ENCODE measurements at regions not wholly inside any gene's neighbourhood (a gene's known extent, or its start where the extent isn't known, plus 50 kb on each side); places are given as distances from the start of the nearest gene placed in this dataset.
"Not testable (repeated sequence)": the region's sequence is repeated elsewhere in the genome, so short reads cannot be mapped to it uniquely, and the experiment has no call there.

- DNase-seq (ENCODE audit: low read depth in 4 of 4, low spot score in 3 of 4) = no peak
Measured at GRCh38 chr5:116789522-116789921, 214.9 kb upstream of the SEMA6A start.

- no peak for DNase-seq (ENCODE audit: low read depth in 4 of 4, low spot score in 3 of 4)
Measured at GRCh38 chr5:116788851-116789403, 214.3 kb upstream of the SEMA6A start.

GRCh38 chr5:116787570-116787969 lies 212.9 kb upstream of the SEMA6A start:
- DNase-seq (ENCODE audit: low read depth in 4 of 4, low spot score in 3 of 4) = no peak

GRCh38 chr5:116785106-116785505 lies 210.5 kb upstream of the SEMA6A start:
- no peak for DNase-seq (ENCODE audit: low read depth in 4 of 4, low spot score in 3 of 4)

- DNase-seq (ENCODE audit: low read depth in 4 of 4, low spot score in 3 of 4) = no peak
Measured at GRCh38 chr5:116779846-116780245, 205.2 kb upstream of the SEMA6A start.

- no peak for DNase-seq (ENCODE audit: low read depth in 4 of 4, low spot score in 3 of 4)
Measured at GRCh38 chr5:116778651-116779280, 204.1 kb upstream of the SEMA6A start.

GRCh38 chr5:116778032-116778431 lies 203.4 kb upstream of the SEMA6A start:
- DNase-seq (ENCODE audit: low read depth in 4 of 4, low spot score in 3 of 4) = no peak

- DNase-seq (ENCODE audit: low read depth in 4 of 4, low spot score in 3 of 4) = no peak
Measured at GRCh38 chr5:116773926-116774325, 199.3 kb upstream of the SEMA6A start.

- no peak for DNase-seq (ENCODE audit: low read depth in 4 of 4, low spot score in 3 of 4)
Measured at GRCh38 chr5:116772806-116773205, 198.2 kb upstream of the SEMA6A start.

- no peak for DNase-seq (ENCODE audit: low read depth in 4 of 4, low spot score in 3 of 4)
Measured at GRCh38 chr5:116772152-116772501, 197.5 kb upstream of the SEMA6A start.

- DNase-seq (ENCODE audit: low read depth in 4 of 4, low spot score in 3 of 4) = no peak
Measured at GRCh38 chr5:116771466-116772151, 197.0 kb upstream of the SEMA6A start.

- not testable (repeated sequence) for DNase-seq (ENCODE audit: low read depth in 4 of 4, low spot score in 3 of 4)
Measured at GRCh38 chr5:116769953-116770352, 195.3 kb upstream of the SEMA6A start.

- no peak for DNase-seq (ENCODE audit: low read depth in 4 of 4, low spot score in 3 of 4)
Measured at GRCh38 chr5:116769470-116769869, 194.8 kb upstream of the SEMA6A start.

GRCh38 chr5:116766470-116766947 lies 191.9 kb upstream of the SEMA6A start:
- DNase-seq (ENCODE audit: low read depth in 4 of 4, low spot score in 3 of 4) = no peak

- no peak for DNase-seq (ENCODE audit: low read depth in 4 of 4, low spot score in 3 of 4)
Measured at GRCh38 chr5:116765441-116765840, 190.8 kb upstream of the SEMA6A start.

- DNase-seq (ENCODE audit: low read depth in 4 of 4, low spot score in 3 of 4) = no peak
Measured at GRCh38 chr5:116764941-116765340, 190.3 kb upstream of the SEMA6A start.

- DNase-seq (ENCODE audit: low read depth in 4 of 4, low spot score in 3 of 4) = no peak
Measured at GRCh38 chr5:116763987-116764866, 189.6 kb upstream of the SEMA6A start.

- DNase-seq (ENCODE audit: low read depth in 4 of 4, low spot score in 3 of 4) = no peak
Measured at GRCh38 chr5:116759860-116760640, 185.4 kb upstream of the SEMA6A start.

- no peak for DNase-seq (ENCODE audit: low read depth in 4 of 4, low spot score in 3 of 4)
Measured at GRCh38 chr5:116757326-116757725, 182.7 kb upstream of the SEMA6A start.

GRCh38 chr5:116756531-116756930 lies 181.9 kb upstream of the SEMA6A start:
- DNase-seq (ENCODE audit: low read depth in 4 of 4, low spot score in 3 of 4) = no peak

Measured in left renal pelvis (tissue), 4 donors.